HG03558 (cell line): ENCODE measurements at regions not wholly inside any gene's neighbourhood (a gene's known extent, or its start where the extent isn't known, plus 50 kb on each side); places are given as distances from the start of the nearest gene placed in this dataset.
"Not testable (repeated sequence)": the region's sequence is repeated elsewhere in the genome, so short reads cannot be mapped to it uniquely, and the experiment has no call there.

Experiments used
- ATAC-seq: cut with Tn5 transposase; IDR thresholded peaks from one replicate; pipeline ENCODE4 v1.9.1; 2021; ENCODE audit warnings: moderate number of reproducible peaks; ENCODE audit not compliant: unreplicated experiment; ENCODE audit errors: extremely low read depth

- ATAC-seq: no peak
Measured at GRCh38 chr2:439077-439476, 151.2 kb upstream of the ALKAL2 start.

GRCh38 chr2:437756-438393, 150.0 kb upstream of the ALKAL2 start:
- peak; percentile 99 for ATAC-seq

GRCh38 chr2:437180-437579, 149.3 kb upstream of the ALKAL2 start:
- no peak for ATAC-seq

- no peak for ATAC-seq
Measured at GRCh38 chr2:436205-436604, 148.3 kb upstream of the ALKAL2 start.

GRCh38 chr2:434625-435024, 146.7 kb upstream of the ALKAL2 start:
- ATAC-seq: no peak

GRCh38 chr2:433216-433615, 145.3 kb upstream of the ALKAL2 start:
- no peak for ATAC-seq

GRCh38 chr2:430291-431040, 142.6 kb upstream of the ALKAL2 start:
- no peak for ATAC-seq

- no peak for ATAC-seq
Measured at GRCh38 chr2:429575-430254, 141.8 kb upstream of the ALKAL2 start.

- ATAC-seq: no peak
Measured at GRCh38 chr2:429142-429541, 141.3 kb upstream of the ALKAL2 start.

- no peak for ATAC-seq
Measured at GRCh38 chr2:428591-428990, 140.7 kb upstream of the ALKAL2 start.

- not testable (repeated sequence) for ATAC-seq
Measured at GRCh38 chr2:426696-427095, 138.8 kb upstream of the ALKAL2 start.

GRCh38 chr2:425947-426346, 138.1 kb upstream of the ALKAL2 start:
- ATAC-seq: no peak

- no peak for ATAC-seq
Measured at GRCh38 chr2:425243-425642, 137.4 kb upstream of the ALKAL2 start.

- no peak for ATAC-seq
Measured at GRCh38 chr2:424306-425171, 136.6 kb upstream of the ALKAL2 start.

GRCh38 chr2:423479-423878, 135.6 kb upstream of the ALKAL2 start:
- ATAC-seq: no peak

GRCh38 chr2:422676-423435, 135.0 kb upstream of the ALKAL2 start:
- no peak for ATAC-seq

GRCh38 chr2:421406-421805, 133.5 kb upstream of the ALKAL2 start:
- ATAC-seq: no peak

GRCh38 chr2:419687-420317, 131.9 kb upstream of the ALKAL2 start:
- ATAC-seq: no peak

GRCh38 chr2:417662-418061, 129.8 kb upstream of the ALKAL2 start:
- ATAC-seq: no peak
